ENCODE measurements at regions not wholly inside any gene's neighbourhood (a gene's known extent, or its start where the extent isn't known, plus 50 kb on each side); places are given as distances from the start of the nearest gene placed in this dataset.

- no peaks in the 10 kb centered on the region for H3K4me1 Mint-ChIP-seq
- POLR2A ChIA-PET, result no interaction called here
Measured at GRCh38 chr18:4544142-4544541, 89.0 kb upstream of the DLGAP1 start.

GRCh38 chr18:4543711-4544110 lies 88.6 kb upstream of the DLGAP1 start:
- H3K9me3 Mint-ChIP-seq (ENCODE audit: insufficient read depth), result peaks cover 3% of the 10 kb centered on the region
- TF ChIP-seq EZH2 (IDR thresholded peaks at IDR 0.05; ENCODE audit: borderline replicate concordance, insufficient read depth, low read depth, low read length, poor library complexity, severe bottlenecking), result no peak
- TF ChIP-seq CTCF (IDR thresholded peaks at IDR 0.05), result no peak
- POLR2A ChIA-PET, result no interaction called here
- Histone ChIP-seq H4K20me1 (ENCODE audit: control insufficient read depth, insufficient read depth, low read length, poor library complexity, severe bottlenecking) (no peaks in the 10 kb centered on the region), H3K9me3 (ENCODE audit: control extremely low read depth in 1 of 3, control insufficient read depth in 2 of 3, insufficient read depth in 1 of 3, low read length in 2 of 3) (peaks cover 0 to 3% (median 2%) of the 10 kb centered on the region in 3 donors), H3K36me3 (replicated peaks in 1 of 2; ENCODE audit: control extremely low read depth in 1 of 2, control insufficient read depth in 1 of 2, extremely low read depth in 1 of 2, insufficient read depth in 2 of 2, low read length in 1 of 2) (no peaks in the 10 kb centered on the region), H3K27me3 (replicated peaks in 1 of 4; ENCODE audit: control extremely low read depth in 1 of 4, control insufficient read depth in 3 of 4, insufficient read depth in 4 of 4, low read length in 3 of 4) (no peaks in the 10 kb centered on the region), H3K4me2 (replicated peaks; ENCODE audit: low read depth, low read length, poor library complexity, severe bottlenecking) (no peak overlapping the region), H3K4me1 (ENCODE audit: control insufficient read depth in 2 of 2, insufficient read depth in 2 of 2, low read length in 2 of 2) (no peaks in the 10 kb centered on the region), H3K27ac (ENCODE audit: low read length in 2 of 2) (no peak overlapping the region), H3K4me3 (ENCODE audit: control extremely low read depth in 1 of 5, extremely low read depth in 1 of 5, insufficient read depth in 1 of 5, low read depth in 2 of 5, low read length in 4 of 5) (no peak overlapping the region), H3K9ac (ENCODE audit: low read length) (no peak overlapping the region), H3K79me2 (ENCODE audit: control insufficient read depth, insufficient read depth, low read length) (no peaks in the 10 kb centered on the region), H2AFZ (ENCODE audit: insufficient read depth, low read depth, low read length, poor library complexity, severe bottlenecking) (no peak overlapping the region)
- H3K27ac Mint-ChIP-seq, result no peak overlapping the region
- intact Hi-C loops (cut with micrococcal nuclease), result no loop called here
- CTCF ChIA-PET, result no interaction called here
- no peak overlapping the region for H3K4me3 Mint-ChIP-seq
- ATAC-seq (ENCODE audit: low read depth) (no peak), DNase-seq (no peak)
- no peaks in the 10 kb centered on the region for H3K27me3 Mint-ChIP-seq
- no peaks in the 10 kb centered on the region for H3K4me1 Mint-ChIP-seq

More at GRCh38 chr18:4544142-4544541, 89.0 kb upstream of the DLGAP1 start:
- Histone ChIP-seq H3K4me1 (ENCODE audit: control insufficient read depth in 2 of 2, insufficient read depth in 2 of 2, low read length in 2 of 2) (no peaks in the 10 kb centered on the region), H3K79me2 (ENCODE audit: control insufficient read depth, insufficient read depth, low read length) (no peaks in the 10 kb centered on the region), H3K9me3 (ENCODE audit: control extremely low read depth in 1 of 3, control insufficient read depth in 2 of 3, insufficient read depth in 1 of 3, low read length in 2 of 3) (peaks cover 0 to 3% (median 2%) of the 10 kb centered on the region in 3 donors), H3K4me2 (replicated peaks; ENCODE audit: low read depth, low read length, poor library complexity, severe bottlenecking) (no peak overlapping the region), H3K36me3 (replicated peaks in 1 of 2; ENCODE audit: control extremely low read depth in 1 of 2, control insufficient read depth in 1 of 2, extremely low read depth in 1 of 2, insufficient read depth in 2 of 2, low read length in 1 of 2) (no peaks in the 10 kb centered on the region), H3K9ac (ENCODE audit: low read length) (no peak overlapping the region), H4K20me1 (ENCODE audit: control insufficient read depth, insufficient read depth, low read length, poor library complexity, severe bottlenecking) (no peaks in the 10 kb centered on the region), H2AFZ (ENCODE audit: insufficient read depth, low read depth, low read length, poor library complexity, severe bottlenecking) (no peak overlapping the region), H3K27me3 (replicated peaks in 1 of 4; ENCODE audit: control extremely low read depth in 1 of 4, control insufficient read depth in 3 of 4, insufficient read depth in 4 of 4, low read length in 3 of 4) (no peaks in the 10 kb centered on the region), H3K4me3 (ENCODE audit: control extremely low read depth in 1 of 5, extremely low read depth in 1 of 5, insufficient read depth in 1 of 5, low read depth in 2 of 5, low read length in 4 of 5) (no peak overlapping the region), H3K27ac (ENCODE audit: low read length in 2 of 2) (no peak overlapping the region)
- no peaks in the 10 kb centered on the region for H3K27me3 Mint-ChIP-seq
- peaks cover 2% of the 10 kb centered on the region for H3K9me3 Mint-ChIP-seq (ENCODE audit: insufficient read depth)
- intact Hi-C loops (cut with micrococcal nuclease), result no loop called here
- 100% methylated on average over 2 of the region's 6 CpGs for WGBS (ENCODE audit: insufficient coverage)
- no peak overlapping the region for H3K27ac Mint-ChIP-seq
- no peak overlapping the region for H3K4me3 Mint-ChIP-seq
- DNase-seq (no peak), ATAC-seq (ENCODE audit: low read depth) (no peak)
- TF ChIP-seq CTCF (IDR thresholded peaks at IDR 0.05), result no peak
- TF ChIP-seq EZH2 (IDR thresholded peaks at IDR 0.05; ENCODE audit: borderline replicate concordance, insufficient read depth, low read depth, low read length, poor library complexity, severe bottlenecking), result no peak
- CTCF ChIA-PET, result no interaction called here

Data from B cell (primary cell).